ENCODE measurements at regions not wholly inside any gene's neighbourhood (a gene's known extent, or its start where the extent isn't known, plus 50 kb on each side); places are given as distances from the start of the nearest gene placed in this dataset.

GRCh38 chr6:125537090-125537489 lies 212.3 kb upstream of the HEY2 start:
- TF ChIP-seq POLR2A (IDR thresholded peaks at IDR 0.05) (no peak), CTCF (IDR thresholded peaks at IDR 0.05) (no peak)
